Astrocyte of the hippocampus (primary cell): ENCODE measurements at regions not wholly inside any gene's neighbourhood (a gene's known extent, or its start where the extent isn't known, plus 50 kb on each side); places are given as distances from the start of the nearest gene placed in this dataset.
A peak's percentile ranks its signal among the peaks of the same experiment; 100 is the strongest.

Experiments
- DNase-seq: peaks from one replicate; pipeline ENCODE4 v3.0.0; 2011; ENCODE audit warnings: low read depth, low spot score

- peak; percentile 46 for DNase-seq
Observed at GRCh38 chr15:77541421-77542181, 91.1 kb downstream of the LINGO1 start.

DNA sequence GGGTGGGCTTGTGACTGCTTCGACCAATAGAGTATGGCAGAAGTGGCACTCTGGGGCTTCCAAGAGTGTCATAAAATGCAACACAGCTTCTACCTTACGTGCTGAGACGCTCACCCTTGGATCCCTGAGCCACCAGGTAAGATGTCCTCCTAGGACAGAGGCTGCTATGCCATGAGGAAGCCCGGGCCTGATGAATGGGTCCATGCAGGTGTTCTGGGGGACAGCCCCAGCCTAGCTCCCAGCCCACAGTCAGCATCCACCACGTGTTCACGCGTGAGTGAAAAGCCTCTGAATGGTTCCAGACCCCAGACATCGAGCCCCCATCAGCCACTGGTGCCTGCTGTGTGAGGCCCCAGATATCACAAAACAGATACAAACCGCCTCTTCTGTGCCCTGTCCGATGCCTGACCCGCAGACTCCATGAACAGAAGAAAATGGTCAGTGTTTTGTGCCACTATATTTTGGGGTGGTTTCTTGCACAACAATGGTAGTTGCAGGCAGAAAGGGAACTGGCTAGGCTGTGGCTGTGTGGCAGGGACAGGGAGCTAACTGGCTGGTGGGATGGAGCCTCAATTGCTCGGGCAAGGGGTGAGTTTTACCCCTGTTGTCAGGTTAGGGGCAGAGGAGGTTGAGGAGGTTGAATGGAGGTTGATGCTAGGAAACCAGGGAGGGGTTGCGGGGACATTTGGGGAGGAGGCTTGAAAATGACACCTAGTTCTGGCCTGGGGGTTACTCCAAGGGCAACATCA is 92.2 kb downstream of the LINGO1 start:
- DNase-seq: no peak

- DNase-seq: no peak
Observed at GRCh38 chr15:77538793-77539497, 93.8 kb downstream of the LINGO1 start.

- DNase-seq: no peak
Observed at GRCh38 chr15:77538027-77538451, 94.7 kb downstream of the LINGO1 start.

DNA sequence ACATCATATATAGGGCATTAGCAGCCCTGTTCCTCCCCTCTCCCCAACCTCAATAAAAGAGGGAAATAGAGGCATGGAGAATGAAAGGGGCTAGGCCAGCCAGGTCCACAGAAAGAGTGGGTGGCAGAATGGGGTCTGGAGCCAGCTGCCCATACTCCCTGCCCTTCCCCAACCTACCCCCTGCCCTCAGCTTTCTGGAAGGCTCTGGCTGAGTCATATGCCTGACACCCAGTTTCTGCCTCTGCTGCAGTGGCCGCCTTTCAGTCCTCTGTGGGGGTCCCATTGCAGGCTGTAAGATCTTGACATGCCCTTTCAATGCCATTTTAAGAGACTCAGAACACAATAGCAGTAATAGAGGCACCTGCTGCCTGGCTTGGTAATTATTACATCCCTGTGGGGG is 95.7 kb downstream of the LINGO1 start:
- DNase-seq: no peak

DNA sequence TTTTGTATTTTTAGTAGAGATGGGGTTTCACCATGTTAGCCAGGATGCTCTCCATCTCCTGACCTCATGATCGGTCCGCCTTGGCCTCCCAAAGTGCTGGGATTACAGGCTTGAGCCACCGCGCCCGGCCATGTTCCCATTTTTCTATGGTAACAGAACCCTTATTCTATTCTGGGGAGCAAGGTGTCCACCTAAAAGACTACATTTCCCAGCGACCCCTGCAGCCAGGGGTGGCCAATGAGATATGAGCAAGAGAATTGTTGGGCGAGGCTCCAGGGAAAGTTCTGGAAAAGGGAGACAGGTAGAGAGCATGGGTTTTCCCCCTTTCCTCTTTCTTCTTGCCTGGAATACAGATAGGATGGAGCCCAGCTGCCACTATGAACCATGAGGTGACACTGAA is 96.9 kb downstream of the LINGO1 start:
- no peak for DNase-seq
